DND-41 (cell line): ENCODE measurements at regions not wholly inside any gene's neighbourhood (a gene's known extent, or its start where the extent isn't known, plus 50 kb on each side); places are given as distances from the start of the nearest gene placed in this dataset.

Experiments used
- ATAC-seq: fragments of 200-7000 bp; cut with Tn5 transposase; 3 replicates; pipeline ENCODE4 v1.9.1; 2021; ENCODE audit warnings: low read depth; ENCODE audit not compliant: insufficient read depth
- DNase-seq: peaks from one replicate; pipeline ENCODE4 v3.0.0-alpha.2; 2020
- H2AFZ ChIP-seq: 2 replicates; pipeline ENCODE4 v1.6.0; 2012; ENCODE audit warnings: low read depth, low read length
- H3K27ac ChIP-seq: 2 replicates; pipeline ENCODE4 v1.5.1; 2012; ENCODE audit warnings: low read length, inconsistent platforms
- H3K27me3 ChIP-seq: fragments of 200-600 bp; sonication (generic); 2 replicates; pipeline ENCODE4 v1.6.0; 2012; ENCODE audit warnings: low read length, mild to moderate bottlenecking, inconsistent platforms; ENCODE audit not compliant: insufficient read depth, poor library complexity
- H3K36me3 ChIP-seq: 2 replicates; pipeline ENCODE4 v1.5.1; 2012; ENCODE audit warnings: low read length, inconsistent platforms; ENCODE audit not compliant: insufficient read depth
- H3K4me1 ChIP-seq: 2 replicates; pipeline ENCODE4 v1.5.1; 2012; ENCODE audit warnings: mild to moderate bottlenecking, low read length; ENCODE audit not compliant: insufficient read depth
- H3K4me2 ChIP-seq: 2 replicates; pipeline ENCODE4 v1.6.0; 2012; ENCODE audit warnings: mild to moderate bottlenecking, moderate library complexity, low read length, inconsistent platforms; ENCODE audit not compliant: insufficient read depth
- H3K4me3 ChIP-seq, 2 experiments: fragments of 200-600 bp in 1 of 2; shearing (Covaris generic) in 1 of 2; 2 replicates each; pipeline ENCODE4 v1.5.1; 2012 to 2016; ENCODE audit warnings: inconsistent platforms in 2 of 2, low read length in 2 of 2, mild to moderate bottlenecking in 2 of 2, low read depth in 1 of 2, moderate library complexity in 1 of 2
- H3K79me2 ChIP-seq: 2 replicates; pipeline ENCODE4 v1.6.0; 2012; ENCODE audit warnings: low read length, inconsistent platforms; ENCODE audit not compliant: insufficient read depth
- H3K9ac ChIP-seq: 2 replicates; pipeline ENCODE4 v1.6.0; 2012; ENCODE audit warnings: low read depth, mild to moderate bottlenecking, inconsistent platforms, low read length, moderate library complexity
- H3K9me3 ChIP-seq: 2 replicates; pipeline ENCODE4 v1.5.1; 2012; ENCODE audit warnings: low read length, moderate library complexity, mild to moderate bottlenecking, inconsistent platforms; ENCODE audit not compliant: insufficient read depth, severe bottlenecking
- H4K20me1 ChIP-seq: 2 replicates; pipeline ENCODE4 v1.6.0; 2012; ENCODE audit warnings: low read length; ENCODE audit not compliant: insufficient read depth
- CTCF ChIP-seq: IDR thresholded peaks from 2 replicates; pipeline ENCODE4 v1.5.1; 2012; ENCODE audit warnings: borderline replicate concordance, low read length, moderate library complexity, mild to moderate bottlenecking; ENCODE audit not compliant: poor library complexity, severe bottlenecking; ENCODE audit errors: extremely low read depth
- EZH2 ChIP-seq: IDR thresholded peaks from 3 replicates; pipeline ENCODE4 v1.6.1; 2012; ENCODE audit warnings: borderline replicate concordance, low read depth, mild to moderate bottlenecking, moderate library complexity, low read length, inconsistent platforms; ENCODE audit not compliant: severe bottlenecking

GRCh38 chr9:129400971-129401622 is 219.8 kb downstream of the C9orf50 start:
- no peak overlapping the region for H3K4me2 ChIP-seq
- H3K4me3 ChIP-seq, result no peak overlapping the region
- ATAC-seq, result no peak
- no peaks in the 10 kb centered on the region for H4K20me1 ChIP-seq
- no peak for DNase-seq
- no peaks in the 10 kb centered on the region for H3K36me3 ChIP-seq
- no peaks in the 10 kb centered on the region for H3K27me3 ChIP-seq
- TF ChIP-seq EZH2 (no peak), CTCF (no peak)
- no peaks in the 10 kb centered on the region for H3K79me2 ChIP-seq
- no peak overlapping the region for H3K9ac ChIP-seq
- H3K4me1 ChIP-seq, result 0 out of 2 replicates have a peak, but pooled peaks cover 2% of the 10 kb centered on the region
- H2AFZ ChIP-seq, result no peak overlapping the region
- H3K27ac ChIP-seq, result no peak overlapping the region
- no peaks in the 10 kb centered on the region for H3K9me3 ChIP-seq

GRCh38 chr9:129400001-129400970 is 220.6 kb downstream of the C9orf50 start:
- Histone ChIP-seq H3K79me2 (no peaks in the 10 kb centered on the region), H3K4me3 (no peak overlapping the region), H3K4me2 (no peak overlapping the region), H3K36me3 (no peaks in the 10 kb centered on the region), H3K9me3 (no peaks in the 10 kb centered on the region), H3K27me3 (no peaks in the 10 kb centered on the region), H4K20me1 (no peaks in the 10 kb centered on the region), H3K4me1 (0 out of 2 replicates have a peak, but pooled peaks cover 2% of the 10 kb centered on the region), H2AFZ (no peak overlapping the region), H3K27ac (no peak overlapping the region), H3K9ac (no peak overlapping the region)
- no peak for TF ChIP-seq CTCF
- TF ChIP-seq EZH2, result no peak
- ATAC-seq (no peak), DNase-seq (no peak)

- no peak for DNase-seq
- no peak for ATAC-seq
- H3K4me2 ChIP-seq, result no peak overlapping the region
- H3K36me3 ChIP-seq, result no peaks in the 10 kb centered on the region
- H3K4me3 ChIP-seq, result no peak overlapping the region
- H3K27me3 ChIP-seq, result no peaks in the 10 kb centered on the region
- no peak overlapping the region for H3K9ac ChIP-seq
- no peak for TF ChIP-seq EZH2
- TF ChIP-seq CTCF, result no peak
- no peaks in the 10 kb centered on the region for H4K20me1 ChIP-seq
- H2AFZ ChIP-seq, result no peak overlapping the region
- H3K4me1 ChIP-seq, result 0 out of 2 replicates have a peak, but pooled peaks cover 2% of the 10 kb centered on the region
- no peaks in the 10 kb centered on the region for H3K9me3 ChIP-seq
- H3K27ac ChIP-seq, result no peak overlapping the region
- no peaks in the 10 kb centered on the region for H3K79me2 ChIP-seq
Measured at GRCh38 chr9:129399634-129399990, 221.3 kb downstream of the C9orf50 start.
